Neural crest cell (in vitro differentiated cells): ENCODE measurements at regions not wholly inside any gene's neighbourhood (a gene's known extent, or its start where the extent isn't known, plus 50 kb on each side); places are given as distances from the start of the nearest gene placed in this dataset. TPM values are rescaled to one million over a fixed set of nuclear protein-coding genes. Genes with fewer than 3 reads are reported as not detected.

Source experiments
- microRNA-seq: library from miRNA; unstranded; fragments of <30 nt; microRNA quantifications from one replicate; pipeline ENCODE4, GENCODE V29; 2020

Small RNAs in the stretch of these regions (microRNA-seq; reads per million reads assigned to microRNA genes)
- gene MIR1265 (not detected), gene MIR4293 (not detected)
